HL-60 (cell line): ENCODE measurements at regions not wholly inside any gene's neighbourhood (a gene's known extent, or its start where the extent isn't known, plus 50 kb on each side); places are given as distances from the start of the nearest gene placed in this dataset.

Experiments used
- DNase-seq, 2 experiments: peaks; one replicate each; pipeline ENCODE4 v3.0.0-alpha.2; 2010 to 2020; ENCODE audit warnings: low read depth in 1 of 2, low spot score in 1 of 2
- H3K27ac ChIP-seq: fragments of 250-450 bp; sonication (Bioruptor Pico); replicated peaks from 2 replicates; pipeline ENCODE4 v1.5.1; 2020; ENCODE audit warnings: mild to moderate bottlenecking, moderate library complexity
- H3K27me3 ChIP-seq: fragments of 250-450 bp; sonication (Bioruptor Pico); 2 replicates; pipeline ENCODE4 v1.5.1; 2021; ENCODE audit warnings: mild to moderate bottlenecking, moderate library complexity; ENCODE audit not compliant: insufficient read depth, poor library complexity, severe bottlenecking
- H3K4me3 ChIP-seq: replicated peaks from 2 replicates; pipeline ENCODE4 v1.5.1; 2011; ENCODE audit warnings: mild to moderate bottlenecking, control low read depth, low read length; ENCODE audit not compliant: insufficient read depth
- GABPA ChIP-seq: IDR thresholded peaks from 2 replicates; pipeline ENCODE4 v1.6.1; 2012; ENCODE audit warnings: low read depth
- POLR2AphosphoS5 ChIP-seq: IDR thresholded peaks from 2 replicates; pipeline ENCODE4 v1.6.1; 2012; ENCODE audit warnings: low read depth
- SPI1 ChIP-seq: IDR thresholded peaks from 2 replicates; pipeline ENCODE4 v1.6.1; 2012; ENCODE audit warnings: low read depth, mild to moderate bottlenecking, borderline replicate concordance
- TF ChIP-seq, protein P1 (sequence below): IDR thresholded peaks from one replicate; pipeline ENCODE4 v1.5.1; 2011; ENCODE audit warnings: low read length, control low read depth, inconsistent platforms; ENCODE audit not compliant: insufficient read depth
- TF ChIP-seq, protein P2 (sequence below): IDR thresholded peaks from 2 replicates; pipeline ENCODE4 v1.6.1; 2012; ENCODE audit warnings: low read depth; ENCODE audit not compliant: insufficient replicate concordance

DNA sequence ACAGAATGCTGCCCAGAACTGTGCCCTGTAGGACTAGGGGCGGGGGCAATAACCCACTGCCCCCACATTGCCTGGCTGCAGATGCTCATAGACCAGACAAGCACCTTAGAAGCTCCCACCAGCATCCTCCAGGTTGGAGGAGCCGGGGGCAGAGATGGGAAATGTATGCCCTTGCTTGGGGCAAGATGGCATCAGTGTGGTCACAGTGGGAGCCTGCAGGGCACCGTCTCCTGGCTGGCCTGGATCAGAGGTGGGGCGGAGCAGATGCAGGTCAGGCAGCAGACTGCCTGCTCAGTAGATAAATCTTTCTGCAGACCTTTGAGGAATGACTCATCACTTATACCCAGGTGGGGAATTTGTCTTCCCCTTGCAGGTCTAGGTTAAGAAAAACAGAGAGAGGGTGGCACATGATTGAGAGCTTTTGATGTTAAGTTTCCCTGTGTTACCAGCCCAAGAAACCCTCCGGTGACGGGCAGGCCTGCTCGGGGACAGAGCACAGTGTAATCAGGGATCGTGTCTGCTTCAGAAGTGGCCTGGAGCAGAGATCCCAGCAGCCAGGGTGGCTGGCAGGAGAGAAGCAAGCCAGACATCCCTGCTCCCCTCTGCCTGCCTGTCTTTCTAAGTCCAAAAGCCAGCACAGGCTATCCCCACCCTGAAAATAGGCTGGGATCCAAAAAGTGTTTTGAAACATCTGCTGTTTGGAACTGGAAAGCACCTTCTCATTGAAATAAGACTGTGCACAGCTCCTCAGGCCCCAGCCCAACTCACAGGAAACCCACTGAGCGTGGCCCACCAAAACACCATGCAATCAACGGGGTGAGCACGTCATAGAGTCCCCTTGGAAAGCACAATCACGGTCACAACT lies 50.7 kb upstream of the RPL38 start:
- DNase-seq: no peak
- Histone ChIP-seq H3K4me3 (no peak overlapping the region), H3K27me3 (peaks cover 8% of the 10 kb centered on the region), H3K27ac (no peak overlapping the region)
- no peak for TF ChIP-seq SPI1
- TF ChIP-seq POLR2AphosphoS5: no peak
- TF ChIP-seq, protein P1, sequence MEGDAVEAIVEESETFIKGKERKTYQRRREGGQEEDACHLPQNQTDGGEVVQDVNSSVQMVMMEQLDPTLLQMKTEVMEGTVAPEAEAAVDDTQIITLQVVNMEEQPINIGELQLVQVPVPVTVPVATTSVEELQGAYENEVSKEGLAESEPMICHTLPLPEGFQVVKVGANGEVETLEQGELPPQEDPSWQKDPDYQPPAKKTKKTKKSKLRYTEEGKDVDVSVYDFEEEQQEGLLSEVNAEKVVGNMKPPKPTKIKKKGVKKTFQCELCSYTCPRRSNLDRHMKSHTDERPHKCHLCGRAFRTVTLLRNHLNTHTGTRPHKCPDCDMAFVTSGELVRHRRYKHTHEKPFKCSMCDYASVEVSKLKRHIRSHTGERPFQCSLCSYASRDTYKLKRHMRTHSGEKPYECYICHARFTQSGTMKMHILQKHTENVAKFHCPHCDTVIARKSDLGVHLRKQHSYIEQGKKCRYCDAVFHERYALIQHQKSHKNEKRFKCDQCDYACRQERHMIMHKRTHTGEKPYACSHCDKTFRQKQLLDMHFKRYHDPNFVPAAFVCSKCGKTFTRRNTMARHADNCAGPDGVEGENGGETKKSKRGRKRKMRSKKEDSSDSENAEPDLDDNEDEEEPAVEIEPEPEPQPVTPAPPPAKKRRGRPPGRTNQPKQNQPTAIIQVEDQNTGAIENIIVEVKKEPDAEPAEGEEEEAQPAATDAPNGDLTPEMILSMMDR: no peak
- TF ChIP-seq, protein P2, sequence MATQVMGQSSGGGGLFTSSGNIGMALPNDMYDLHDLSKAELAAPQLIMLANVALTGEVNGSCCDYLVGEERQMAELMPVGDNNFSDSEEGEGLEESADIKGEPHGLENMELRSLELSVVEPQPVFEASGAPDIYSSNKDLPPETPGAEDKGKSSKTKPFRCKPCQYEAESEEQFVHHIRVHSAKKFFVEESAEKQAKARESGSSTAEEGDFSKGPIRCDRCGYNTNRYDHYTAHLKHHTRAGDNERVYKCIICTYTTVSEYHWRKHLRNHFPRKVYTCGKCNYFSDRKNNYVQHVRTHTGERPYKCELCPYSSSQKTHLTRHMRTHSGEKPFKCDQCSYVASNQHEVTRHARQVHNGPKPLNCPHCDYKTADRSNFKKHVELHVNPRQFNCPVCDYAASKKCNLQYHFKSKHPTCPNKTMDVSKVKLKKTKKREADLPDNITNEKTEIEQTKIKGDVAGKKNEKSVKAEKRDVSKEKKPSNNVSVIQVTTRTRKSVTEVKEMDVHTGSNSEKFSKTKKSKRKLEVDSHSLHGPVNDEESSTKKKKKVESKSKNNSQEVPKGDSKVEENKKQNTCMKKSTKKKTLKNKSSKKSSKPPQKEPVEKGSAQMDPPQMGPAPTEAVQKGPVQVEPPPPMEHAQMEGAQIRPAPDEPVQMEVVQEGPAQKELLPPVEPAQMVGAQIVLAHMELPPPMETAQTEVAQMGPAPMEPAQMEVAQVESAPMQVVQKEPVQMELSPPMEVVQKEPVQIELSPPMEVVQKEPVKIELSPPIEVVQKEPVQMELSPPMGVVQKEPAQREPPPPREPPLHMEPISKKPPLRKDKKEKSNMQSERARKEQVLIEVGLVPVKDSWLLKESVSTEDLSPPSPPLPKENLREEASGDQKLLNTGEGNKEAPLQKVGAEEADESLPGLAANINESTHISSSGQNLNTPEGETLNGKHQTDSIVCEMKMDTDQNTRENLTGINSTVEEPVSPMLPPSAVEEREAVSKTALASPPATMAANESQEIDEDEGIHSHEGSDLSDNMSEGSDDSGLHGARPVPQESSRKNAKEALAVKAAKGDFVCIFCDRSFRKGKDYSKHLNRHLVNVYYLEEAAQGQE: no peak
- TF ChIP-seq GABPA: no peak

DNA sequence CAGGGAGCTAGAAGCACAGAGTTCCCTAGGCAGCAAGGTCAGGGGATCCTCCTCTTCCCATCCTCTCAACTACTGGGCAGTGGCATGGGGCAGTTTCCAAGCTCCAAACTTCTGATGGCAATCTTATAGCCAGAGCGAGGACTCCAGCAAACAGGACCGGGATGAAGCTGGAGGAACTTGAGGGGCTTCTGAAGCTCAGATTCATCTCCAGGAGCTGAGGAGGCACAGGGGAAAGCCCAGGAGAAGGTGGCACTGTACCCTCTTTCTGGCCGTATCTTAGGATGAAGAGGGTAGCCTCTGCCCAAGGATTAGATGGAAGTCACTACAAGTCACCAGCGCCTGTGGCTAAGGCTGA lies 50.0 kb upstream of the RPL38 start:
- Histone ChIP-seq H3K27me3 (peaks cover 8% of the 10 kb centered on the region), H3K27ac (no peak overlapping the region), H3K4me3 (no peak overlapping the region)
- TF ChIP-seq, protein P1: no peak
- TF ChIP-seq SPI1 (no peak), GABPA (no peak), POLR2AphosphoS5 (no peak)
- TF ChIP-seq, protein P2: no peak
- DNase-seq: no peak
